ENCODE measurements at regions not wholly inside any gene's neighbourhood (a gene's known extent, or its start where the extent isn't known, plus 50 kb on each side); places are given as distances from the start of the nearest gene placed in this dataset.
A peak's percentile ranks its signal among the peaks of the same experiment; 100 is the strongest.

DNA sequence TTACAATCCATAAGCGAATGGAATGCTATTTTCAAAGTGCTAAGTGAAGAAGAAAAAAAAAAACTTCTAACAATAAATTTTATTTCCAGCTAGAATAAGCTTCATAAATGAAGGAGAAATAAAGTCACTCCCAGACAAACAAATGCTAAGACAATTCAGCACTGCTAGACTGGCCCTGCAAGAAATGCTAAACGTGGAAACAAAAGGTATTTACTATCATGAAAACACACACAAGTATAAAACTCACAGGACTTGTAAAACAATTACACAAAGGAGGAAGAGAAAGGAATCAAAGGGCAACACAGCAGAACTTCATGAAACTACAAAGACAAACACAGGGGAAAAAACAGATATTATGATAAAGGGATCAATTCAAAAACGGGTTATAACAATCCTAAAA lies 85.8 kb upstream of the NELL2 start:
- no peak for DNase-seq (ENCODE audit: low read depth)

DNA sequence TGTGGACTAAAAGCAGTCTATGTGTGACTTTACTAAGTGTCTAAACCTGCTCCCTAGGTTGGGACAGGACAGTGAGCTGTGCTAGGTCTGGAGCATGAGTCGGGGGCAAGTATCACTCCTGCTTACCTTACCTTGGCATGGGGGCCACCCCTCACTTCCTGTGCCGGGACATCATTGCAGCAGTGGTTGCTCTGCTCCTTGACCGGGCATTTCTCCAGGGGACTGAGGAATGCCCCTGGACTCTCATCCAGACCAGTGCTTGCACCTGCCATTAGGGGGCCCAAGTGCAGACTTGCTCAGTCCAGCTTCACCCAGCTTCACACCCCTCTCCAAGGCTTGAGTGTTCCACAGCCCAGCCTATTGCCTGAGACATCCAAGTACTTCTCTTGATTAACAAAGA lies 84.7 kb upstream of the NELL2 start:
- DNase-seq (ENCODE audit: low read depth), result peak; percentile 2

DNA sequence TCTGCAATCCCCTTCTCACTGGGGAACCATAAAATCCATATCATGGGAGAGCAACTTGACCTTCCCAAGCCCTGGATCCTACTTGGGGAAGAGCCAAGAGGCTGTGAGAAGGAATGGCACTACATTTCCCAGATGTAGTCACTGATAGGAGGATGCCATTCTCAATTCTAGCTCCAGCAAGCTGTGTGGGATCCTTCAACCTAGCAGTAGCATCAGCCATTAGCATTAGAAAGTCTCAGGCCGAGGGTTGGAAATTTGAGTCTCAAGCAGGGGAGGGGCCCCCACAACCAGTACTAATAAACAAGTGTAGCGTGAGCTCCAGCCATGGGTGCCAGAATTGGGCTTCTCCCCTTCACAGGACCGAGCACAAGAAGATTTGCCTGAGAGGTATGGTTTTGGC lies 84.3 kb upstream of the NELL2 start:
- DNase-seq (ENCODE audit: low read depth), result no peak

DNA sequence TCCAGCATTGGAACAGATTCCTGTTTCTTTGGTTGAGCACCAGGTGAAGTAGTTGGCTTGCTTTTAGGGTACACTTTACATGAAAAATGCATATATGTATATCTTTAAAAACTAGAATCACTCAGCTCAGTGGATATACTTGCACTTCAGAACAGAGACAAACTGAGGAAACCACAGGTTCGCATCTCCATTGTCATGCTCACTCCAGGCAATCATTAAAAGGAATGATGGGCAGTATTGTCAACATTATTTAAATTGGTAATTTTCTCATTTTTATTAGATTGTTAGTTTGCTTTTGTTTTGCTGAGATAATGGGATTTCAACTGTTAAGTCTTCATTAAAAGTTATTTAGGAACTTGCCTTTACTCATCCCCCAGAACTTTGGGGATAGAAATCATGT lies 71.0 kb upstream of the NELL2 start:
- no peak for DNase-seq (ENCODE audit: low read depth)

DNA sequence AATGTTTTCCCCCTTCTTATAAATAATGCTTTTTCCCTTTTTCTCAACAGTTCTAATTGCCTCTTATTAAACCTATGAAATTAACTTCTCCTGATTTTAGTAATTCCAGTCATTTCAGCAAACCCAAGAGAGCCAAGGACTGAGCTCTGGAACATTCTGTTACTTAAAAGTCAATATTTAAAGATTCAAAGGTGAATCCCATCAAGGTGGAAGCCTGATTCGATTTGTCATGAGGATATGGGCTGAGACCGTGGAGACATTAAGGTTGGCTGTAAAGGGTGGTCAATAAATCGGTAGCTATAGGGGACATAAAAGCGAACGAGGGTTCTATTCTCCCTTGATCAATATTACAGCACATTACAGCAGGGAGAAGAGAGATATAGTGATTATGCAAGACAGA lies 66.6 kb upstream of the NELL2 start:
- DNase-seq (ENCODE audit: low read depth), result no peak

DNA sequence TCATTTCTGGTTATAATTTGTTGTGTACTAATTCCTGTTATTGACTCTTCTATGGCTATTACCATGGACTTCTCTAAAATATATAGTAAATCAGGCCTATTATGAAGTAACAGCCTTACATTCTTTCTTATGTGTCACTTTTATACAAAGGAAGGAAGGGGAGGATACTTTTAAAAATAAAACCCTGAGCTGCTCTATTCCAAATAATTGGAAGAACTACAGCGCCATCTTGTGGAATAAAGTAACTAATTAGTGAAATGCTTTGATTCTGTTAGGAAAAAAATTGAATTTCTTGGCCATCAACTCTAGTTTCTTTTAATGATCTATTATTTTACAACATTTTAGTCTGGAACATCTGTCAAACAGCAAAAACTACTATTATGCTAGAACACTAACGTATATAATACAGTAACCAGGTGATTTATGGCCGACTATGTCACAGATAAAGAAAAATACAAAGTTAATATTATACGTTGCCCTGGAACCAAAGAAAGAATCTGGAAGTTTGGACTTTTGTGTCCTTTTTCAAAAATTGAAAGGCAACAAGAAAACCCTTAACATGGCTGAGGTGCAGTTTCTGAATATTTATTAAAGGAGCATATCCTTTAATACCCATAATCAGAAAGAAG lies 55.0 kb upstream of the NELL2 start:
- DNase-seq (ENCODE audit: low read depth), result peak; percentile 3

DNA sequence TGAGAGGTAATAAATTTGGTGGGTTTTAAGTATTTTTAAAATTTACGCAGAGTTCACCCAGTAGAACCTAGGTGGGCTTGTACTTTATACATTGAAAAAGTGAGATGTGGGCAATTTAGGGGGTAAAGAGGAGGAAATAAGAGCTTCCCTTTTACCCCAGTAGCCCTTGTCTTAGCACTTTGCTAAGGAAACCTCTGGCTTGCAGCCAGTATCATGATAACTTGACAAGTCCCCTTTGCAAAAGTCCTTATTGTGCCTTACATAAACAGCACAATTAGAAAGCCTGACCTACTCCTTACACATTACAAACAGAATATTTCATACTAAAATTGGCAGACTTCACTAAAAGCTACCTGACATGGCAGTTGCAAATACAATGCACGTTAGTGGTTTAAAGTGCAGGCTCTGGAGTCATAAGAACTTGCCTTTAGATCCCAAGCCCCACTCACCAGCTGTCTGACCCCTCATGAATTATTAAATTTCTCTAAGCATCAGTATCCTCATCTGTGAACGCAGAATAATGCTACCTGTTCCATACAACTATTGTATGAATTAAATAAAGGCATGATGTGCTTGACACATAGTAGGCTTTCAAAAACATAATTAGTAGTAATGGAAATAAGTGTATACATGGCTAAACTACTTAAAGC lies 53.2 kb upstream of the NELL2 start:
- DNase-seq (ENCODE audit: low read depth), result no peak

Measured in Daoy (cell line).